Adrenal gland (tissue), 9 donors: ENCODE measurements at regions not wholly inside any gene's neighbourhood (a gene's known extent, or its start where the extent isn't known, plus 50 kb on each side); places are given as distances from the start of the nearest gene placed in this dataset.

ENCODE experiments used
- DNase-seq, 7 donors: peaks; one replicate each; pipeline ENCODE4 v3.0.0-alpha.2; 2019 to 2020
- H3K27ac ChIP-seq, 5 donors: fragments of 200-600 bp; sonication (generic) in 4 of 5; 1 replicate in 3 of 5; 2 replicates in 2 of 5; pipeline versions ENCODE4 v1.5.1 to v1.8.0; 2016 to 2020; ENCODE audit warnings: mild to moderate bottlenecking in 1 of 5
- H3K27me3 ChIP-seq: fragments of 200-600 bp; 2 replicates; pipeline ENCODE4 v1.8.0; 2021
- H3K36me3 ChIP-seq, 2 donors: fragments of 200-600 bp; replicated peaks in 1 of 2; 1 replicate in 1 of 2; 2 replicates in 1 of 2; pipeline versions ENCODE4 v1.5.1 to v1.8.0; 2018 to 2022
- H3K4me1 ChIP-seq, 2 donors: fragments of 200-600 bp; replicated peaks in 1 of 2; 1 replicate in 1 of 2; 2 replicates in 1 of 2; pipeline versions ENCODE4 v1.5.1 to v1.8.0; 2018 to 2021
- H3K4me3 ChIP-seq, 4 donors: fragments of 200-600 bp; sonication (generic) in 3 of 4; one replicate each; pipeline ENCODE4 v1.5.1; 2016 to 2018
- H3K9me3 ChIP-seq, 3 donors: fragments of 200-600 bp; sonication (generic) in 1 of 3; replicated peaks in 1 of 3; 1 replicate in 2 of 3; 2 replicates in 1 of 3; pipeline versions ENCODE4 v1.5.1 to v1.8.0; 2016 to 2021
- POLR2A ChIP-seq, 2 donors: fragments of 450-650 bp; IDR thresholded peaks; one replicate each; pipeline ENCODE4 v1.6.1; 2017; ENCODE audit warnings: antibody characterized with exemption in 2 of 2, mild to moderate bottlenecking in 2 of 2, moderate library complexity in 1 of 2
- WGBS, 4 donors: extraction: QIAGEN DNeasy Blood & Tissue Kit in 2 of 4; methylation state at CpG; one replicate each; pipeline versions ENCODE4 v1.1.5 to v1.1.7; 2013 to 2017; 5-methylcytosine and 5-hydroxymethylcytosine counted together
- intact Hi-C, 2 donors: fragments of 100-400 bp; cut with DNase I; formaldehyde crosslinking; loops; one replicate each; pipeline versions ENCODE4 v1.14.1 to v1.15.0; 2022 to 2023
- TF ChIP-seq, protein P1 (sequence below), 6 experiments: fragments of 450-650 bp in 4 of 6; fragments of 200-600 bp in 2 of 6; sonication (generic) in 1 of 6; IDR thresholded peaks; 1 replicate in 5 of 6; 2 replicates in 1 of 6; pipeline versions ENCODE4 v1.5.1 to v1.8.0; 2016 to 2021; ENCODE audit warnings: antibody characterized with exemption in 6 of 6, mild to moderate bottlenecking in 2 of 6, moderate library complexity in 1 of 6
- donor health status: healthy with polysubstance abuse.
- donor health status: Bipolar disorder and iron deficiency.
- donor health status: DM: yes; HTN: yes; CAD: no.
- donor health status: DM: no; HTN: no; CAD: no.
- donor health status: DM: no; HTN: no; CAD: no.

DNA sequence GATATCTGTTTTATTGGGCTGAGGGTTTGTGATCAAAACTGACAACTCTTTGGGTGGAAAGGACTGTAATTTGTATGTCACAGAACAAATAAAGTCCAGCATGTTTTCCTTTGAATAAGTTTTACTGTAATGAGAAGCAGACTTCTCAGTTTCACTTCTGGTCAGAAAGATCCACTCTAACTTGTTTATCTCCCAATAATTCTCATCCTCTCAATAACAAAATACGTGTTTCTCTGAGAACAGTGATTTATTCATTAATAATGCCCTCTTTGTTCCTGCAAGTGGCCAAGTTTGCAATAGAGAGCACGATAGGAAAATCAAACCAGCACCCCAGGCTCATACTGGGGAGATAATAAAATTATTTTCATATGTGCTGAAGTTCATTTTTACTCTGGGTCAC, 190.6 kb downstream of the CNTN3 start:
- no peak overlapping the region for H3K27ac ChIP-seq
- no peaks in the 10 kb centered on the region for H3K9me3 ChIP-seq
- intact Hi-C loops, result no loop called here
- WGBS, 4 donors, result 54 to 65% (median 60%) methylated on average over 2 of the region's 2 CpGs
- DNase-seq, result no peak
- no peaks in the 10 kb centered on the region for H3K36me3 ChIP-seq
- no peaks in the 10 kb centered on the region for H3K27me3 ChIP-seq
- H3K4me3 ChIP-seq, result no peak overlapping the region
- no peak for TF ChIP-seq POLR2A (IDR thresholded peaks at IDR 0.05)
- TF ChIP-seq, protein P1, sequence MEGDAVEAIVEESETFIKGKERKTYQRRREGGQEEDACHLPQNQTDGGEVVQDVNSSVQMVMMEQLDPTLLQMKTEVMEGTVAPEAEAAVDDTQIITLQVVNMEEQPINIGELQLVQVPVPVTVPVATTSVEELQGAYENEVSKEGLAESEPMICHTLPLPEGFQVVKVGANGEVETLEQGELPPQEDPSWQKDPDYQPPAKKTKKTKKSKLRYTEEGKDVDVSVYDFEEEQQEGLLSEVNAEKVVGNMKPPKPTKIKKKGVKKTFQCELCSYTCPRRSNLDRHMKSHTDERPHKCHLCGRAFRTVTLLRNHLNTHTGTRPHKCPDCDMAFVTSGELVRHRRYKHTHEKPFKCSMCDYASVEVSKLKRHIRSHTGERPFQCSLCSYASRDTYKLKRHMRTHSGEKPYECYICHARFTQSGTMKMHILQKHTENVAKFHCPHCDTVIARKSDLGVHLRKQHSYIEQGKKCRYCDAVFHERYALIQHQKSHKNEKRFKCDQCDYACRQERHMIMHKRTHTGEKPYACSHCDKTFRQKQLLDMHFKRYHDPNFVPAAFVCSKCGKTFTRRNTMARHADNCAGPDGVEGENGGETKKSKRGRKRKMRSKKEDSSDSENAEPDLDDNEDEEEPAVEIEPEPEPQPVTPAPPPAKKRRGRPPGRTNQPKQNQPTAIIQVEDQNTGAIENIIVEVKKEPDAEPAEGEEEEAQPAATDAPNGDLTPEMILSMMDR (IDR thresholded peaks at IDR 0.05), result no peak
- no peaks in the 10 kb centered on the region for H3K4me1 ChIP-seq

DNA sequence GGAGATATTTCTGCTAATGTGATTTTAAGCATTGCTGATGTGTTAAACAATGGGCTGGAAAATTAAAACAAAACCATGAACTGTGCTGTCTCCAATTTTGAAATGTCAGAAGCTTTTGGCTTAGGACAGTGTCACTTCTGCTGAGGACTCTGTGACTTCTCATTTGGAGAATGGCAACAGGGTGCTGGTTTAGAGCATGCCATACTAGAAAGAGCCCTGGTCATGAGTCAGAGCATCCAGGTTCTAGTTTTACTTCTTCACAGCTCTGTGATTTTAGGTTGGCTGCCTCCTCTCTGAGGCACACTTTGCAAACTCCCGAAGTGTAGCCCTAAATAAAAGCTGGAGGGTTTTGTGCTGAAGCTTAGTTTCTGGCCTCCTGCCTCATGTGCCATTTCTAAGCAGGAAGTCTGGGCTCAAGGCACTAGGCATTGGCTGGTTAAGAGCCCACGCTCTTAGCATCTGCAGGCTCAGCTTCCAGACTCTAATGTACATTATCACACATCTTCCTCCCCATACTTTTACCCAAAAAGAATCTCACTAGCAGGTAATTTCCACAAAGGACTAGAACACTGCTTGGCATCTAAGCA, 193.8 kb downstream of the CNTN3 start:
- no peak overlapping the region for H3K4me3 ChIP-seq

DNA sequence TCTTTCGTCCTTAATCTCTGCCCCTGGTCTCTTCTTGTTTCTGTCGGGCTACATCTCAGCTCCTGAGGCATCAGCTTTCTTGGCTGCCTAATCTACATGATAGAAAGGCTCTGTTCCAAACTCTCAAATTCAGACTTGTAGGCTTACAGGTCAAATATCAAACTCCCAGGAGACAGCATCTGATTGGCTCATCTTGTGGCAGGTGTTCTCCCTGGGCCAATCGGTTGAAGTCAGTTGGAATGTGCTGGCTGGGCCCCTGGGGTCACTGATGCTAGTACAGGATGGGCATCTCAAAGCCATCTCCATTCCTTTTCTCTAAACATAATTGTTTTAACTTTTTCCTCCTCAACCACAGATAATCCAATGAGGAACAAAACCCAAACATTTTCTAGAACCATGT, 198.7 kb downstream of the CNTN3 start:
- no peak for DNase-seq
- Histone ChIP-seq H3K36me3 (no peaks in the 10 kb centered on the region), H3K4me3 (no peak overlapping the region), H3K4me1 (no peaks in the 10 kb centered on the region), H3K9me3 (no peaks in the 10 kb centered on the region), H3K27me3 (no peaks in the 10 kb centered on the region), H3K27ac (no peak overlapping the region)
- intact Hi-C loops, result no loop called here
- 71 to 81% (median 74%) methylated on average over 3 of the region's 3 CpGs for WGBS, 4 donors
- TF ChIP-seq, protein P1 (IDR thresholded peaks at IDR 0.05), result no peak
- TF ChIP-seq POLR2A (IDR thresholded peaks at IDR 0.05), result no peak

More for the DNA sequence above, 193.8 kb downstream of the CNTN3 start:
- 64 to 80% (median 72%) methylated on average over 2 of the region's 2 CpGs for WGBS, 4 donors
- Histone ChIP-seq H3K27ac (no peak overlapping the region), H3K9me3 (no peaks in the 10 kb centered on the region), H3K36me3 (no peaks in the 10 kb centered on the region), H3K27me3 (no peaks in the 10 kb centered on the region), H3K4me1 (no peaks in the 10 kb centered on the region)
- intact Hi-C loops, result no loop called here
- TF ChIP-seq POLR2A (IDR thresholded peaks at IDR 0.05), result no peak
- DNase-seq, result no peak

DNA sequence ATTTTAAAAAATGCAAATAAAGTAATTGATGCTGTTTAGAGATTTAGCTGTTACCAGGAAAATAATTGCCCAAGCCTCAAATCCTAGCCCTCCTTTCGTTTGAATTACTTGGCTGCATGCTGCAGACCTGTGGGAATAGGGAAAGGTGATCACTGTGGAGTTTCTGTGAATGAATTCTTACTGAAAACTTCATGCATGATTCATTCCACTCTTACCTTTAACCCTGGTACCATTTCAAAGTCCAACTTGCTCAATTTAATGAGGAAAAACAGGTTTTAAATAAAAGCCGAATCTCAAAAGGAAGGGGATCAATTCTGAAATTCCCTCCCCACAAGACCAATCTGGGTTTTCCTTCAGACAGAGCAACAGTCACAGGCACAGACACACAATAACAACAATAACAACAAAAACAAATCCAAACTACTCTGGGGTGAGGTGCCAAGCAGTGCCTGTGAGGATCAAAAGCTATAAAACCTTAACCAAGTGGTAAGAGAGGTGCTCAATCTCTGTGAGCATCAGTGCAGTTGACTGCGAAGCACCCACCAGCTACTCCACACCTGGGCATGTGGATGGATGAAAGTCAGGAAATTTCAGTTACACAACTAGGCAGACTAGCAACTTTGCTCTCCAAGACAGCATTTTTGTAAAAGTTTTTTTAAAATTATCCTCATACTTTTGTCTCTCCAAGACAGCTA, 200.8 kb downstream of the CNTN3 start:
- Histone ChIP-seq H3K27me3 (no peaks in the 10 kb centered on the region), H3K9me3 (no peaks in the 10 kb centered on the region), H3K4me3 (no peak overlapping the region), H3K27ac (no peak overlapping the region), H3K36me3 (no peaks in the 10 kb centered on the region), H3K4me1 (no peaks in the 10 kb centered on the region)
- WGBS, 4 donors, result 39 to 54% (median 46%) methylated on average over 3 of the region's 3 CpGs
- TF ChIP-seq POLR2A (IDR thresholded peaks at IDR 0.05), result no peak
- TF ChIP-seq, protein P1 (IDR thresholded peaks at IDR 0.05), result no peak
- DNase-seq, result no peak
- intact Hi-C loops, result no loop called here
